HG02973 (cell line): ENCODE measurements at regions not wholly inside any gene's neighbourhood (a gene's known extent, or its start where the extent isn't known, plus 50 kb on each side); places are given as distances from the start of the nearest gene placed in this dataset.
"Not testable (repeated sequence)": the region's sequence is repeated elsewhere in the genome, so short reads cannot be mapped to it uniquely, and the experiment has no call there.

ENCODE experiments used
- ATAC-seq: cut with Tn5 transposase; IDR thresholded peaks from one replicate; pipeline ENCODE4 v1.9.1; 2021; ENCODE audit warnings: moderate library complexity; ENCODE audit not compliant: unreplicated experiment

- ATAC-seq, result no peak
Measured at GRCh38 chr4:66855956-66856355, 689.3 kb downstream of the CENPC start.

- no peak for ATAC-seq
Measured at GRCh38 chr4:66853845-66854244, 691.5 kb downstream of the CENPC start.

GRCh38 chr4:66852843-66853242 is 692.5 kb downstream of the CENPC start:
- ATAC-seq, result no peak

DNA sequence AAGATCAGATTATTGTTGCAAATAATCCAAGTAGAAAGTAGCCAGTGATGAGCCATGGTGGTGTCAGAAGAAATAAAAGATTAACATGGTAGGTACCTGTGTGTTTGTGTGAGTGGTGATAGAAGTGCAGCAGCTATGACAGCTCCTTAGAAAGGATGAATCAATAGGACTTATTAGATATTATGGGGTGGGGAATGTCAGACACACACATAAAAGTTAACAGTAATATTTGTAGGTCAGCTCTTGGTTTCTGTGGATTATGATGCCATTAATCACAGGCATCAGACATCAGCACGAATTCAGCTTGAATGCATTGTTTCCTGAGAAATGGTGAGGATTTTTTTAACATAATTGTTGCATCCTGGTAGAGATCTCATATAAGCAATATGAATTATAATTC is 695.7 kb downstream of the CENPC start:
- no peak for ATAC-seq

- ATAC-seq, result no peak
Measured at GRCh38 chr4:66842724-66843088, 702.6 kb downstream of the CENPC start.

- ATAC-seq, result no peak
Measured at GRCh38 chr4:66842026-66842723, 703.1 kb downstream of the CENPC start.

DNA sequence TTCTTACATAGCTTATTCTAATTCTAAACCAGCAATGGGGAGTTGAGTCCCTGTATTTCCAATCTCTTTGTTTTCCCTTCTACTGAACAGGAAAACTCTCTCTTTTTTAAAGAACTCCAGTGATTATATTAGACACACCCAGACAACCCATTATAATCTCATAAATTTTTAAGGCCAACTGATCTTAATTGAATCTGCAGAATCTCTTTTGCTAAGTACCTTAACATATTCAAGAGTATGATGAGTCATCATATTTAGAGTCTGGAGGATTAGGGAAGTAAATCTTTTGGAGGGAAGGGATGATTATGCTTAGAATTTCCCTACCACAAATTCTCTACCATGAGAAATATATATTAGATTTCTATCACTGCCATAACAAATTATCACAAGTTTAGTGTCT is 705.1 kb downstream of the CENPC start:
- no peak for ATAC-seq

DNA sequence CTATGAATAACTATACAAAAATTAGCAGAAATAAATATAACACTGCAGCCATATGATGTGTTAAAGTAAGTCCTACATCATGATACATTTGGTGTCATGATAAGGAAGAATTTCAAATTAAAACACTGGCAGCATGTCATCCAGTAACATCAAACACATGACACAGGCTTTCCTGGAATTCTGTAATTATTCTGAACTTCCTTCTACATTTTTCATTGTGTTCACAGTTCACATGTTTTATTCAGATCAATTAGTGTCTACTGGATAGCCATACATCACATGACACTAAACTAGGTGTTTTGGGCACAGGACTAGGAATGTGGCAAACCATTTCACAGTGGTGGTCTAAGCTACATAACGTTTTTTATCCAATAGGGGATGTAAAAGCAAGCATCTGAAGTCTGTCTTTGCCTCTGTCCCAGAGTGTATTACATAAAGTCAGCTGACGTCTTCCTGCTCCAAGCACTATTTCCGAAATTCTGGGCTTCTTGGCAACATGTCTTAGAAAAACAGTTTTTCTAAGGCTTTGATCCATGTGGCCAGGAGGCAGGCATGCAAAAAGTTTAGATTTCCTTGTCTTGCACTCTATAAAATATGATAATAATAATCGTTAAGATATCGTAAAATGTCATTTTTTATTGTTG is 707.9 kb downstream of the CENPC start:
- ATAC-seq, result no peak

- ATAC-seq, result no peak
Measured at GRCh38 chr4:66829310-66829709, 716.0 kb downstream of the CENPC start.

GRCh38 chr4:66820681-66821080 is 724.6 kb downstream of the CENPC start:
- ATAC-seq, result no peak

- ATAC-seq, result no peak
Measured at GRCh38 chr4:66814277-66814676, 731.0 kb downstream of the CENPC start.

DNA sequence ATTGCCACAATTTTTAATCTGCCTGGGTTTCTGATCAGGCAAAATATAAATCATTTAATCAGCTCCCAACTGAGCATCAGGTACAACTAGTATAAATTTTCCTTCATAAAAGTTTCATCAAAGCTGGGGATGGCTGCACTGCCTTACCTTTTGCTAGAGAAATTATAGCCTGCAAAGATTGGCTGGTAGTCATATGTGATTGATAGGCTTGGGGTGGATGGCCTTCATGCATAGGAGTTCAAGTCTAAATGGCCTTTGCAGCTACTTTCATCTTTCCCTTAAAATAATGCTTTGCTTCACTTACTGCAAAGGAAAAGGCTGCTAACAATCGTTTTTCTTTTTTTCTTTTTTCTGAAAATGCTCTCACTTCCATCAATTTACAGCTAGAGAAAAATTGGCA is 739.7 kb downstream of the CENPC start:
- no peak for ATAC-seq

DNA sequence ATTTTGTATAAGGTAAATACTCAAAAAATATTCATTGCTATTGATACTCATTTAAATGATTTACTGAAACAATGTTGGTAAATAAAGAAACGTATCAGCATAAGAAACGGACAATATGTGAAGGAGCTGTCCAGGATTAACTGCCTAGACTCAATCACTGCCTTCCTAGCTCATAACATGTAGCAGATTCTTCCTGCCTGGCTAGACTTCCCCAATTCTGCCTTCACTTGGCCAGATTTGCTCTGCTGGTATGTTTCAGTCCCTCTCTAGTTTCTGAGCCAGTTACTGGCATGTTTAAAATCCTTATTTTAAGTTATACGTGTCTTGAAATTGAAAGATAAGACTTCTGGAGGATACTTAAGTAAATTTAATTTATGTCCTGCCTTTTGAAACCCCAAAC is 740.3 kb downstream of the CENPC start:
- no peak for ATAC-seq

- ATAC-seq, result no peak
Measured at GRCh38 chr4:66797608-66798007, 747.7 kb downstream of the CENPC start.

DNA sequence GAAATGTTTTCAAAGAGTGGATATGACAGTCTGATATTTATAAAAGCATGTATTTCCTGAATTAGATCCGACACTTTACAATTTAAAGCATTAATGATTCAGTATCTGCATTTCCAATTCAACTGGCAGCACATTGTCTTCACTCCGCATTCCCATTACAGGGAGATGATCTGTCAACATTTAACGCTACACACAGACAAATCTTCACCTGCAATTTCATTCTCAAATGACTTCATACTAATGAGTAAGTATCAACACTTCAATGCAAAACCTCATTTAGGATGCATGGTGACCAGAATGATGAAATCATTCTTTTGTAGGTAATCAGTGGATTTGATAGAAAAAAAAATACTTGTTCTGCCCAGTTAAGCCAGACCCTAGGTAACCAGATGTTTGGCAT is 749.6 kb downstream of the CENPC start:
- no peak for ATAC-seq

DNA sequence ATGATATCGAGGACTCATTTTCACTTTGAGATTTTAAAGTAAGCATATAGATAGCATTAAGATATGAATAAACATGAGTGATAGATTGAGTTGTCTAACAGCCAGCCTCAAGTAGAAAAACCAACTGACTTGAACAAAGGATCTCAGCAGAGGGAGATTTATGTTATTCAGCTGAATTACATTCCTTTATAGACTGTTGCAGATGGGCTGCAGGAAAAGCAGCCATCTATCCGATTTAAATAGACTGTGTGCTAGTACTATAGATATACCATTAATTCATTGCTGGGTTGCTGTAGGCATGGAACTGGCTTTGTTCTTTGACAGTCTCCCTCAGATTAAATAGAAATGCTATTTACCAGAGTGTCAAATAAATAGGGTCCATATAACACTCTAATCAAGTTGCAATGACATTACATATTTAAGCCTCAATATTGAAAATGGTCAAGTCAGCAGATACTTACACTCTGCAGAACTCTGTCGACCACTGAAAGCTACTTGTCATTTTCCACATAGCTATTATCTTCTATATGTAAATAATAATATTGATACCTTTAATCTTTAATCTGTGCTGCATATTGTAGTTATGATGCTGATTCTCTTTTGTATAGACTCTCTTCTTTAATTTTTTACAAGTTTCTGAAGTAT is 750.8 kb downstream of the CENPC start:
- no peak for ATAC-seq

DNA sequence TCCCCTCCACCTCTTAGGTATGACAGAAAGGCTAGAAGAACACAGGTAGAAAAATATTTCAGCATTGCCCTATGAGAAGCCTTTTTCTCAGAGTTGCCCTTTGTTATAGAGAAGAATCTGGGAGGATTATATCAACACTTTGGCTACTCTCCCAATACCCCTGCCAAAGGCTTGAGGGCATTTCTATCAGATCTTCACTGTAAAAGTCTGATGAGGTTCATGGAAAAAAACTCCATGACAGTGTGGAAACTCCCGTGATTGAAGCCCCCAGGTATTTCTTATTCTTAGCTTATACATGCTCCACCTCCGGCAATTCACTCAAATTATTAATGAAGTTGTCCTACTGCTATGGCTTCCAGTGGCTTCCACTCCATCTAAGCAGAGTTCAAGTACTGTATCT is 753.6 kb downstream of the CENPC start:
- no peak for ATAC-seq

DNA sequence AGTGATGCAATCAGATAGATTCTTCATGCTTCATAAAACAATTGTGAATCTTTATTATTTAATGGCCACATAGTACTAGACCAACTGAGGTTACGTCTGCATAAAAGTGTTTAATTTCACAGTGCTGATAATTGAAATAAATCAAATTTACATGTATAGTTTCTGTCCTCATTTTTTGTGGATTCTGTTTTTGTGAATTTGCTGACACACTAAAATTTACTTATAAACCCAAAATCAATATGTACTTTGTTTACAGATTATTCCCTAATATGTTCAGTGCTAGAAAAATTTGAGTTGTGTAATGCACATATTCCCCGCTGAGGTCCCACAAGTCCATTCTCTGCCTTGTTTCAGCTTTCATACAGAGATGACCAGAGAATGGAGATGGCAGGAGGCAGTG is 759.8 kb downstream of the CENPC start:
- ATAC-seq, result no peak

GRCh38 chr4:66782751-66783150 is 762.6 kb downstream of the CENPC start:
- ATAC-seq, result not testable (repeated sequence)

DNA sequence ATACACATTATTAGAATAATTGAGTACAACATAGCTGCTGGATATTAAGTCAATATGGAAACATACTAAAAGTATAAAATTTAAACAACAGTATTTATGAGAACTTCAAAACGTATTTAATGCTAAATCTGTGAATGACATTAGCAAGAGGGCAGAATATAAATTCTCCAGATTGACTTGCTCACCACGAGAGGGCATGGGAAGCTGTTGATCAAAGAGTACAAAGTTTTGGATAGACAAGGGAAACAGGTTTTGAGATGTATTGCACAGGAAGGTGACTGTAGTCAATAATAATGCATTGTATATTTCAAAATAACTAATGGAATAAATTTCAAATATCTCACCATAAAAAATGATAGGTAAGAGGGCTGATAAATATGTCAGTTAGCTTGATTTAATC is 768.2 kb downstream of the CENPC start:
- ATAC-seq, result no peak

GRCh38 chr4:66769441-66769840 is 775.9 kb downstream of the CENPC start:
- ATAC-seq, result no peak

- no peak for ATAC-seq
Measured at GRCh38 chr4:66767442-66767841, 777.9 kb downstream of the CENPC start.
